PC-9 (cell line): ENCODE measurements at regions not wholly inside any gene's neighbourhood (a gene's known extent, or its start where the extent isn't known, plus 50 kb on each side); places are given as distances from the start of the nearest gene placed in this dataset.

Experiments
- BruUV-seq: library from RNA; stranded (reverse); fragments of 400-500 nt; replicated peaks from 2 replicates; lab custom pipeline; 2021; lab: Mats Ljungman, UMichigan
- CTCF ChIA-PET: fragments of 300-600 bp; sonication (Branson Sonifier 250); formaldehyde crosslinking; loops from one replicate; lab custom pipeline; 2022; ENCODE audit warnings: antibody characterized with exemption; lab: Charles Lee
- POLR2A ChIA-PET: fragments of 300-600 bp; sonication (Branson Sonifier 250); formaldehyde crosslinking; loops from one replicate; lab custom pipeline; 2022; ENCODE audit warnings: antibody characterized with exemption; ENCODE audit not compliant: unreplicated experiment; lab: Charles Lee
- DNase-seq, 2 experiments: peaks; one replicate each; pipeline versions ENCODE4 v3.0.0 to v3.0.0-alpha.2; 2015 to 2022; ENCODE audit warnings: mixed read lengths in 1 of 2
- H2AFZ ChIP-seq: fragments of 200-600 bp; sonication (generic); 2 replicates; pipeline ENCODE4 v1.8.1; 2017; ENCODE audit warnings: antibody characterized with exemption
- H3F3A ChIP-seq: fragments of 200-600 bp; sonication (generic); 2 replicates; pipeline ENCODE4 v1.8.1; 2017; ENCODE audit warnings: antibody characterized with exemption, mild to moderate bottlenecking, low read depth; ENCODE audit not compliant: insufficient read depth
- H3K27ac ChIP-seq: fragments of 200-600 bp; sonication (generic); 2 replicates; pipeline ENCODE4 v1.6.1; 2016; ENCODE audit warnings: mixed run types
- H3K27me3 ChIP-seq: fragments of 200-600 bp; sonication (generic); 2 replicates; pipeline ENCODE4 v1.6.1; 2016; ENCODE audit warnings: low read depth, mixed run types; ENCODE audit not compliant: insufficient read depth
- H3K36me3 ChIP-seq: fragments of 200-600 bp; sonication (generic); 2 replicates; pipeline ENCODE4 v1.6.1; 2016; ENCODE audit warnings: low read depth, mixed run types
- H3K4me1 ChIP-seq: fragments of 200-600 bp; sonication (generic); replicated peaks from 2 replicates; pipeline ENCODE4 v1.6.1; 2016; ENCODE audit warnings: mixed run types; ENCODE audit not compliant: insufficient read depth
- H3K4me2 ChIP-seq: fragments of 200-600 bp; sonication (generic); 2 replicates; pipeline ENCODE4 v1.6.1; 2017; ENCODE audit warnings: mixed run types
- H3K4me3 ChIP-seq: fragments of 200-600 bp; sonication (generic); 2 replicates; pipeline ENCODE4 v1.6.1; 2016; ENCODE audit warnings: mixed run types
- H3K79me2 ChIP-seq: fragments of 200-600 bp; sonication (generic); 2 replicates; pipeline ENCODE4 v1.6.1; 2017; ENCODE audit warnings: low read depth, mixed run types
- H3K9me2 ChIP-seq: fragments of 200-600 bp; sonication (generic); 2 replicates; pipeline ENCODE4 v1.8.1; 2017; ENCODE audit warnings: mild to moderate bottlenecking; ENCODE audit not compliant: insufficient read depth
- H3K9me3 ChIP-seq: fragments of 200-600 bp; sonication (generic); 2 replicates; pipeline ENCODE4 v1.8.1; 2016; ENCODE audit warnings: low read depth; ENCODE audit not compliant: insufficient read depth
- H4K20me1 ChIP-seq: fragments of 200-600 bp; sonication (generic); 2 replicates; pipeline ENCODE4 v1.8.1; 2017; ENCODE audit not compliant: insufficient read depth
- EZH2 ChIP-seq: fragments of 200-600 bp; sonication (generic); IDR thresholded peaks from 2 replicates; pipeline ENCODE4 v1.8.0; 2017; ENCODE audit warnings: antibody characterized with exemption, low read depth
- intact Hi-C: fragments of 100-400 bp; cut with micrococcal nuclease; formaldehyde crosslinking; loops from one replicate; pipeline ENCODE4 v1.10.0; 2022; ENCODE audit not compliant: unreplicated experiment
- TF ChIP-seq, protein P1 (sequence below): fragments of 200-600 bp; sonication (generic); conservative IDR thresholded peaks from 2 replicates; pipeline ENCODE4 v1.6.1; 2017; ENCODE audit warnings: mixed run types, antibody characterized with exemption, mild to moderate bottlenecking, moderate library complexity

DNA sequence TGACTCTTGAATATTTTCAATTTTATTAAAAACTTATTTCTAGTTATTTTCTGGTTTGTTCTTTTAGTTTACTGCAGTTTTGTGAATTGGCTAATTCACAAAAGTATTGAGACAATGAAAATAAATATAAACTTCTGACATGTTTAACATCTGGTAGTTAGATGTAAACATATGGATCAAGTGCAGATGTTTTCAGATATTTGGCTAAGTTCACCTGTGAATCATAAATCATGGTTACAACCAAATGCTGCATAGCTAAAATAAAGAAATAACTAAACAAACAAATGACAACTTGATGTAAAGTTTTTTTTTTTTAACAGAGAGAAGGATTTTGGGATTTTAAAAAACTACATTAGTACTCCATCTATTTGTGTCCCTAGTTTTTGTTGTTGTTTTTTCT, 484.6 kb downstream of the SLCO4C1 start:
- Histone ChIP-seq H3K4me3 (no peak overlapping the region), H3K27me3 (no peaks in the 10 kb centered on the region), H3K36me3 (no peaks in the 10 kb centered on the region), H3F3A (no peaks in the 10 kb centered on the region), H3K4me2 (no peak overlapping the region), H3K27ac (no peak overlapping the region), H3K4me1 (no peaks in the 10 kb centered on the region), H4K20me1 (no peaks in the 10 kb centered on the region), H3K9me2 (no peaks in the 10 kb centered on the region), H2AFZ (no peak overlapping the region), H3K79me2 (no peaks in the 10 kb centered on the region), H3K9me3 (no peaks in the 10 kb centered on the region)
- DNase-seq, result no peak
- BruUV-seq, result no TSS peak
- intact Hi-C loops, result no loop called here
- POLR2A ChIA-PET, result no interaction called here
- CTCF ChIA-PET, result no interaction called here
- no peak for TF ChIP-seq EZH2
- TF ChIP-seq, protein P1, sequence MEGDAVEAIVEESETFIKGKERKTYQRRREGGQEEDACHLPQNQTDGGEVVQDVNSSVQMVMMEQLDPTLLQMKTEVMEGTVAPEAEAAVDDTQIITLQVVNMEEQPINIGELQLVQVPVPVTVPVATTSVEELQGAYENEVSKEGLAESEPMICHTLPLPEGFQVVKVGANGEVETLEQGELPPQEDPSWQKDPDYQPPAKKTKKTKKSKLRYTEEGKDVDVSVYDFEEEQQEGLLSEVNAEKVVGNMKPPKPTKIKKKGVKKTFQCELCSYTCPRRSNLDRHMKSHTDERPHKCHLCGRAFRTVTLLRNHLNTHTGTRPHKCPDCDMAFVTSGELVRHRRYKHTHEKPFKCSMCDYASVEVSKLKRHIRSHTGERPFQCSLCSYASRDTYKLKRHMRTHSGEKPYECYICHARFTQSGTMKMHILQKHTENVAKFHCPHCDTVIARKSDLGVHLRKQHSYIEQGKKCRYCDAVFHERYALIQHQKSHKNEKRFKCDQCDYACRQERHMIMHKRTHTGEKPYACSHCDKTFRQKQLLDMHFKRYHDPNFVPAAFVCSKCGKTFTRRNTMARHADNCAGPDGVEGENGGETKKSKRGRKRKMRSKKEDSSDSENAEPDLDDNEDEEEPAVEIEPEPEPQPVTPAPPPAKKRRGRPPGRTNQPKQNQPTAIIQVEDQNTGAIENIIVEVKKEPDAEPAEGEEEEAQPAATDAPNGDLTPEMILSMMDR, result no peak

DNA sequence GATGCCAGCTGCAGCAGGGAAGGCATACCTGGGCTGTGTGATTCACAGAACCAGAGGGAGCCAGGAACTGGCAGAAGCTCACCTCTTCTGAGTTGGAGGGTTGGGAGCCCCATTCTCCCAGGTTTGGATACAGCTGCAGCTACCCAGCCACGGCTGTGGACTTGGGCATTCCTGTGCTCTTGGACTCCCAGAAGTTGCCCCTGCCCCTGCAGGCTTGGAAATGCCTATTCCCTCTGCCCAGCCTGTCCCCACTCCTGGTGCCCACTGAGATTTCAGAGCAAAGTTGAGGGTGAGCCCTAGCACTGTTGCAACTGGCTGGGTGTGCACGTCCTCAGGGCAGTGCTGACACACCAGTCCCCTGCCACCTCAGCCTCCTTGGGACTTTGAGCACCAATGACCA, 489.7 kb downstream of the SLCO4C1 start:
- BruUV-seq, result no TSS peak
- Histone ChIP-seq H3K4me2 (no peak overlapping the region), H3K27me3 (no peaks in the 10 kb centered on the region), H3F3A (no peaks in the 10 kb centered on the region), H3K4me1 (no peaks in the 10 kb centered on the region), H3K36me3 (no peaks in the 10 kb centered on the region), H2AFZ (no peak overlapping the region), H3K9me3 (no peaks in the 10 kb centered on the region), H3K27ac (no peak overlapping the region), H3K79me2 (no peaks in the 10 kb centered on the region), H4K20me1 (no peaks in the 10 kb centered on the region), H3K9me2 (no peaks in the 10 kb centered on the region), H3K4me3 (no peak overlapping the region)
- POLR2A ChIA-PET, result no interaction called here
- CTCF ChIA-PET, result no interaction called here
- intact Hi-C loops, result no loop called here
- no peak for DNase-seq
- TF ChIP-seq, protein P1, result no peak
- TF ChIP-seq EZH2, result no peak

DNA sequence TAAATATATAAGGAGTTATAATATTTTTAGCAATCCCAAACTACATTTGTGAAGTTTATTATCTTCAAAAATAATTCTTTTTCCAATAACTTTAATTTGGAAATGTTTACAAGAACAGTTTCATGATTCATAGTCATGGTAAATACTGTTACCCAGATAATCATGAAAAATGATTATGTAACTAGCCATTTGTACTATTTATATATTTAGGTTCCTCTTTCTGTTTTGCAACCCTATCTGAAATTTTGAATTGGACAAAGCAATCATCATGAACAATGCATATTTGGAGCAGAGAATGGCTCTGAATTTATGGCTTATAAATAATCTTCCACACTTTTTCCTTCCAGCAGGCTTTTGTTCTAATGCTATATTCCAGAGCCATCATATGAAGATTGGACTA, 499.7 kb downstream of the SLCO4C1 start:
- H3K27ac ChIP-seq, result no peak overlapping the region
- no peak overlapping the region for H3K4me2 ChIP-seq
- no peaks in the 10 kb centered on the region for H3K4me1 ChIP-seq
- no peaks in the 10 kb centered on the region for H3K27me3 ChIP-seq
- no peaks in the 10 kb centered on the region for H3K36me3 ChIP-seq
- no peaks in the 10 kb centered on the region for H3K9me3 ChIP-seq
- no peak overlapping the region for H2AFZ ChIP-seq
- H3K4me3 ChIP-seq, result no peak overlapping the region
- ChIA-PET POLR2A (no interaction called here), CTCF (no interaction called here)
- intact Hi-C loops, result no loop called here
- no peaks in the 10 kb centered on the region for H3F3A ChIP-seq
- no peaks in the 10 kb centered on the region for H3K9me2 ChIP-seq
- H3K79me2 ChIP-seq, result no peaks in the 10 kb centered on the region
- no peak for TF ChIP-seq EZH2
- TF ChIP-seq, protein P1, result no peak
- no peak for DNase-seq
- BruUV-seq, result no TSS peak
- no peaks in the 10 kb centered on the region for H4K20me1 ChIP-seq
